ENCODE measurements at regions not wholly inside any gene's neighbourhood (a gene's known extent, or its start where the extent isn't known, plus 50 kb on each side); places are given as distances from the start of the nearest gene placed in this dataset.

DNA sequence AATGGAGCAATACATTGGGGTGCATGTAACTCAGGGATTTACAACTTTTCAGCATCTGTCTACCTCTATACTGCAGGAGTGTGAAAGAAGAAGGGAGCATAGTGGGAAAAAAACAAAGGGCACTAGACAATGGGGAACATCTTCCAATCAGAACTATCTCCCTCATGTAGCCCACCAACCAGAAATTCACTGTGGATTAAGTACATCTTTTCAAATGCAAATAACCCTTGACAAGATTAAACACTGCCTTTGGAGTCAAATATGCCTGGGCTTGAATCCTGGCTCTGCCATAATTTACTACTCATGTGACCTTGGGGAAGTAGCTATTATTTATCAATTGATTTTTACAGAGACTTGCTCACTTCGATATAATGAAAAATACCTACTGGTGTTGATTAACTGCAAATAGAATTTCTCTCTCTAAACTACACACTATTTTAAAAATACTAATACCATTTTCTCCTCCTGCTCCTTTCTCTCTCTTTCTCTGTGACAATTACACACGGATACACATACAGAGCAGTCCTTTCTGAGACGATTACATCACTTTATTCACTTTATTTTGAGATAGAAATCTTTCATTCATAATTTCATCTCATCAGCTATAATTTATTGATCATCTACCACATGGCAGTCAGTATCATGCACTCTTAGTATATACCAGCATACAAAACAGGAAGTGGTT is 783.7 kb downstream of the FRK start:
- Mint-ChIP-seq H3K27me3 (ENCODE audit: unreplicated experiment) (no peaks in the 10 kb centered on the region), H3K4me1 (ENCODE audit: unreplicated experiment) (no peaks in the 10 kb centered on the region), H3K4me3 (ENCODE audit: unreplicated experiment) (no peak overlapping the region), H3K27ac (ENCODE audit: unreplicated experiment) (no peak overlapping the region), H3K9me3 (ENCODE audit: unreplicated experiment) (no peaks in the 10 kb centered on the region), H3K36me3 (ENCODE audit: low read depth, unreplicated experiment) (no peaks in the 10 kb centered on the region)
- TF ChIP-seq, protein P1, sequence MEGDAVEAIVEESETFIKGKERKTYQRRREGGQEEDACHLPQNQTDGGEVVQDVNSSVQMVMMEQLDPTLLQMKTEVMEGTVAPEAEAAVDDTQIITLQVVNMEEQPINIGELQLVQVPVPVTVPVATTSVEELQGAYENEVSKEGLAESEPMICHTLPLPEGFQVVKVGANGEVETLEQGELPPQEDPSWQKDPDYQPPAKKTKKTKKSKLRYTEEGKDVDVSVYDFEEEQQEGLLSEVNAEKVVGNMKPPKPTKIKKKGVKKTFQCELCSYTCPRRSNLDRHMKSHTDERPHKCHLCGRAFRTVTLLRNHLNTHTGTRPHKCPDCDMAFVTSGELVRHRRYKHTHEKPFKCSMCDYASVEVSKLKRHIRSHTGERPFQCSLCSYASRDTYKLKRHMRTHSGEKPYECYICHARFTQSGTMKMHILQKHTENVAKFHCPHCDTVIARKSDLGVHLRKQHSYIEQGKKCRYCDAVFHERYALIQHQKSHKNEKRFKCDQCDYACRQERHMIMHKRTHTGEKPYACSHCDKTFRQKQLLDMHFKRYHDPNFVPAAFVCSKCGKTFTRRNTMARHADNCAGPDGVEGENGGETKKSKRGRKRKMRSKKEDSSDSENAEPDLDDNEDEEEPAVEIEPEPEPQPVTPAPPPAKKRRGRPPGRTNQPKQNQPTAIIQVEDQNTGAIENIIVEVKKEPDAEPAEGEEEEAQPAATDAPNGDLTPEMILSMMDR (IDR thresholded peaks at IDR 0.05; ENCODE audit: unreplicated experiment): no peak
- no peak for DNase-seq (ENCODE audit: low spot score)

DNA sequence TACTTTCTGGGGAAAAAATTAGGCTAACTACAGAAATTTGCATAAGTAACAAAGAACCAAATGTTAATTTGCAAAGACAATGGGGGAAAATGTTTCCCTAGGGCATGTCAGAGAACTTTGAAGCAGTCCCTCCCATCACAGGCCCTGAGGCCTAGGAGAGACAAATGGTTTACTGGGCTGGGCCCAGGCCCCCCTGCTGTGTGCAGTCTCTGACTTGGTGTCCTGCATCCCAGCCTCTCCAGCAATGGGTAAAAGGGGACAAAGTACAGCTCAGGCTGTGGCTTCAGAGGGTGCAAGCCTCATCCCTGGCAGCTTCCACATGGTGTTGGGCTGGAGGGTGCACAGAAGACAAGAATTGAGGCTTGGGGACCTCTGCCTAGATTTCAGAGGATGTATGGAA is 788.4 kb downstream of the FRK start:
- Mint-ChIP-seq H3K9me3 (ENCODE audit: unreplicated experiment) (no peaks in the 10 kb centered on the region), H3K27ac (ENCODE audit: unreplicated experiment) (no peak overlapping the region), H3K36me3 (ENCODE audit: low read depth, unreplicated experiment) (no peaks in the 10 kb centered on the region), H3K4me1 (ENCODE audit: unreplicated experiment) (no peaks in the 10 kb centered on the region), H3K4me3 (ENCODE audit: unreplicated experiment) (no peak overlapping the region), H3K27me3 (ENCODE audit: unreplicated experiment) (no peaks in the 10 kb centered on the region)
- TF ChIP-seq, protein P1 (IDR thresholded peaks at IDR 0.05; ENCODE audit: unreplicated experiment): no peak
- no peak for DNase-seq (ENCODE audit: low spot score)

DNA sequence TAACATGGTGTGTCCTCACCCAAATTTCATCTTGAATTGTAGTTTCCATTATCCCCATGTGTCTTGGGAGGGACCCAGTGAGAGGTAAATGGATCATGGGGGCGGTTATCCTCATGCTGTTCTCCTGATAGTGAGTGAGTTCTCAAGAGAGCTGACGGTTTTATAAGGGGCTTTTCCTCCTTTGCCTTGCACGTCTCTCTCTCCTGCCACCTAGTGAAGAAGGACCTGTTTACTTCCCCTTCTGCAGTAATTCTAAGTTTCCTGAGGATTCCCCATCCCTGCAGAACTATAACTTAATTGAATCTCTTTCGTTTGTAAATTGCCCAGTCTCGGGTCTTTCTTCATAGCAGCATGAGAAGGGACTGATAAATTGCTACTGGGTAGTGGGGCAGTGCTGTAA is 789.3 kb downstream of the FRK start:
- TF ChIP-seq, protein P1 (IDR thresholded peaks at IDR 0.05; ENCODE audit: unreplicated experiment): no peak

DNA sequence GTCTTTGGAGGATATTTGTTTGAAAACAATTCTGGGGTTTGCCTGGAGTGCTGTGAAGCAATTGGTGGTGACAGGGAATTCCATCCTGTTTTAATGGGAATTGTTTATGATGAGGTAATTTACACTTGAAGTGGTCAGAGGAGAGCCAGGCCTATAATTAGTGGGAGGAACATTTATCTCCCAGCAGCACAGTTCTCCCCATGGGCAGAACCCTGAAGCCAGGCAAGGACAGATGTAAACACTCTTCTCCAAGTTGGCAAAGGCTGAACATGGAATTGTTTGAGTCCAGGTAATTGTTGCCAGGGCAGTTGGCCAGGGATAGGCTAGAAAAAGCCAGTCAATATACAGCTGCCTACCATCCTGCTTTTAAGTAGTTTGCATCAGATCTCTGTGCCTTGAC is 789.7 kb downstream of the FRK start:
- Mint-ChIP-seq H3K4me3 (ENCODE audit: unreplicated experiment) (no peak overlapping the region), H3K27ac (ENCODE audit: unreplicated experiment) (no peak overlapping the region), H3K36me3 (ENCODE audit: low read depth, unreplicated experiment) (no peaks in the 10 kb centered on the region), H3K27me3 (ENCODE audit: unreplicated experiment) (no peaks in the 10 kb centered on the region), H3K4me1 (ENCODE audit: unreplicated experiment) (no peaks in the 10 kb centered on the region), H3K9me3 (ENCODE audit: unreplicated experiment) (no peaks in the 10 kb centered on the region)
- no peak for DNase-seq (ENCODE audit: low spot score)
- TF ChIP-seq, protein P1 (IDR thresholded peaks at IDR 0.05; ENCODE audit: unreplicated experiment): no peak

More for the DNA sequence above, 789.3 kb downstream of the FRK start:
- no peak for DNase-seq (ENCODE audit: low spot score)
- H3K27me3 Mint-ChIP-seq (ENCODE audit: unreplicated experiment): no peaks in the 10 kb centered on the region
- H3K27ac Mint-ChIP-seq (ENCODE audit: unreplicated experiment): no peak overlapping the region
- H3K9me3 Mint-ChIP-seq (ENCODE audit: unreplicated experiment): no peaks in the 10 kb centered on the region
- H3K36me3 Mint-ChIP-seq (ENCODE audit: low read depth, unreplicated experiment): no peaks in the 10 kb centered on the region
- H3K4me3 Mint-ChIP-seq (ENCODE audit: unreplicated experiment): no peak overlapping the region
- no peaks in the 10 kb centered on the region for H3K4me1 Mint-ChIP-seq (ENCODE audit: unreplicated experiment)

DNA sequence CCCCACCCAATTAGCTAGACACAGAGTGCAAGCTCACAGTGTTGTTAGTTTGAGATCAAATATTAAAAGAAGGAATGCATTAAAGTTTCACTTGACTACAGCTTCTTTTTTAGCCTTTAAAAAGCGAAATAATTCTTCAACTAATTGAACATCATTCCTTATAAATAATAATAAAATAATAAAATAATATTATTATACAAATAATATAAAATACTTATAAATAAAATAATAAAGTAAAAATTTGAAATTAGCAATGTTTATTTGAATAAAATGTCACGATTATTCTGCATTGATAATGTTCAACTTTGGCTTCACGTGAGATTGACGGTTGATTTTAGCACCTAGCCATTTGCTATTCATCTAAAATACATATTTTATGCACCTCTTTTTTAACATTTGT is 819.3 kb downstream of the FRK start:
- Mint-ChIP-seq H3K27me3 (ENCODE audit: unreplicated experiment) (peaks cover 2% of the 10 kb centered on the region), H3K4me3 (ENCODE audit: unreplicated experiment) (no peak overlapping the region), H3K4me1 (ENCODE audit: unreplicated experiment) (no peaks in the 10 kb centered on the region), H3K36me3 (ENCODE audit: low read depth, unreplicated experiment) (no peaks in the 10 kb centered on the region), H3K27ac (ENCODE audit: unreplicated experiment) (no peak overlapping the region), H3K9me3 (ENCODE audit: unreplicated experiment) (no peaks in the 10 kb centered on the region)
- no peak for DNase-seq (ENCODE audit: low spot score)
- TF ChIP-seq, protein P1 (IDR thresholded peaks at IDR 0.05; ENCODE audit: unreplicated experiment): no peak

Measured in endothelial cell (in vitro differentiated cells).